Renal cortex interstitium (tissue), 11 donors: ENCODE measurements at regions not wholly inside any gene's neighbourhood (a gene's known extent, or its start where the extent isn't known, plus 50 kb on each side); places are given as distances from the start of the nearest gene placed in this dataset.

Experiments used
- DNase-seq, 11 donors: peaks; one replicate each; pipeline ENCODE4 v3.0.0-alpha.2; 2013; ENCODE audit warnings: low read depth in 9 of 11, low spot score in 4 of 11; ENCODE audit errors: extremely low read depth in 1 of 11

DNA sequence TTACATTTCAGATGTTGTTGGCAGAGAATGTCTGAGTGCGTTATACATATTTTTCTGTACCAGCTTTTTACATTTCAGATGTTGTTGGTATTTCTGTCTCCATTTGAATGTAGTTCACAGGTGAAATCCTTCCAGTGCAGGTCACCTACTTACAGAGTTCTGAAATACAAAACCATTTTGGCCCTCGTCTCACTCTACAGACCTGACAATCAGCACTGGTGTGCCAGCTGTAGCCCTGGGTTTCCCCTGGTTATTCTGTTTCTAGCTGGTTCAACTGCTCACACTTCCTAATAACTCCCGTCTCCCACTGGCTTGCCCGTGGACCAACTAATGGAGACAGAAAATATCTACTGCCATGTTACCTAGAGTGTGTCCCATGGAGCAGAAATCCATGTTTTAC is 87.5 kb upstream of the CDIN1 start:
- no peak for DNase-seq

DNA sequence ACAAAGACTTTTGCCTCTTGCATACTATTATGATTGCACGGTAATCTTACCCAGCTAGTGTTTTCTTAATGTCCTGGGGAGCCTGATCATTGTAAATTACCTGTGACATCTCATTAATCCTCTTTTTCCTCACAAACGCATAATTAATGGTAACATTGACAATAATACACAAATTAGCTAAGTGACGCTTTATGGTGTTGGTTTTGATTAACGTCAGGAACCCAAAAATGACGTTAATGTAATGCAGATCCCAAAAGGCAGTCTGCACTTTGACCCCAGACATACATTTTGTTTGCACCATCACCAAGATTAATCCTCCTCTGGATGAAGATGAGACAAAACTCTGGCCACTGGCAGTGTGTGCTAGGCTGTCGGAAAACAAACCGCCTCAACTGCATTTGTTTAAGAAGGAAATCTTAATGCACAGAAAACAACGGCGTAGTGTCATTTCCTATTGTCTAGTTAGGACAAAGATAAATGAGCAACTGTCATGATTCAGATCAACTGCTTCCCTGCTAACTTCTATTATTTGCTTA is 83.9 kb upstream of the CDIN1 start:
- DNase-seq: peak in 1 of 11 donors; percentile 67

DNA sequence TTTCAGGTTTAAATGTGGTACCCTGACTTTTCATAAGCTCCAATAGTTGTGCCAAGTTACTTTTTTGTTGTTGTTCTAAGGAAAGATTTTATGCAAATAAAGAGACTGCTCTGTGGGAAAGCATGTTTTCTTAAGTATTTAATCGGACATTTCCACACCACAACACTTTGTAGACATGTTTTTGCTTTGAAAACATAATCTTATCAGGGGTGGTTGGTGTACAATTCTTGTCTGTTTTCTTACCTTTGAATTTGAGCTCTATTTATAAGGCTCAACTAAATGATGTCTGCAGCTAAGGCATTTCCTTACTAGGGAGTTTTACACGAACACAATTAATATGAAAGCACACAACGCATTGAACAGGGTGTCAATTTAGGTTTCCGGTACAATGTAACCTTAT is 81.5 kb upstream of the CDIN1 start:
- no peak for DNase-seq

DNA sequence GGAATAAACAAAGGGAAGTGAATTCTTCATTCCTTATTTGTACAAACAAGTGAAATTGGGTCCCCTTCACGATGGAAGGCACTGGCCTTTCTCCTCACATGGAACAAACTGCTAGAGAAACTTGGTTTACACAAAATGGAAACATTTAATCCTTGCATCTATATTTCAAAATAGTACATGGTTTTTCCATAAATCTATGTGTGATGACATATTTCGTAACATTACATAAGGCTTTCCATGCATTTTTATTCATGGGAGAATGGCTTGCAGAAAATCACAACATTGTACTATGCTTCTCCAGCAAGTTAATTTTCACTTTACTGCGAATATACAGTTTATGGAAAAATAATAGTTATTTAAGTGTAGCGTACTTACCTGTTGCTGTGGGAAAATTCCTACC is 81.0 kb upstream of the CDIN1 start:
- DNase-seq: no peak

DNA sequence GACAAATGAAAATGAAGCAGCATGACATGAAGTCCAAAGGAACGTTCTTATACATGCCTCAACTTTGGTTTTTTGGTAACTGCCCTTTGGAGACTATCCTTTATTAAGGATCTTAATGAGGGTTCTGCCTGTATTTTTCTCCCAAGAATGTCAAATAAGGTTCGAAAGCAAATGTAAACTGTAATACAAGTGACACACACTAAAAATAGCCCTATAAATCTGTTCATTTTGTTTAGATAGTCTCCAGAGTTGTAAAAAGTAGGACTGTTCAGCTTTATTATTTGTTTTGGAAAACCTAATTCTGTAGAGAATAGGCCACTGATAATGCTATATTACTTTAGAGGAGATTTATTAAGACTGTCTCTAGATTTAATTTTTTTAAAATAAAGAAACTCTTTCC is 80.5 kb upstream of the CDIN1 start:
- DNase-seq: peak in 1 of 11 donors; percentile 67

DNA sequence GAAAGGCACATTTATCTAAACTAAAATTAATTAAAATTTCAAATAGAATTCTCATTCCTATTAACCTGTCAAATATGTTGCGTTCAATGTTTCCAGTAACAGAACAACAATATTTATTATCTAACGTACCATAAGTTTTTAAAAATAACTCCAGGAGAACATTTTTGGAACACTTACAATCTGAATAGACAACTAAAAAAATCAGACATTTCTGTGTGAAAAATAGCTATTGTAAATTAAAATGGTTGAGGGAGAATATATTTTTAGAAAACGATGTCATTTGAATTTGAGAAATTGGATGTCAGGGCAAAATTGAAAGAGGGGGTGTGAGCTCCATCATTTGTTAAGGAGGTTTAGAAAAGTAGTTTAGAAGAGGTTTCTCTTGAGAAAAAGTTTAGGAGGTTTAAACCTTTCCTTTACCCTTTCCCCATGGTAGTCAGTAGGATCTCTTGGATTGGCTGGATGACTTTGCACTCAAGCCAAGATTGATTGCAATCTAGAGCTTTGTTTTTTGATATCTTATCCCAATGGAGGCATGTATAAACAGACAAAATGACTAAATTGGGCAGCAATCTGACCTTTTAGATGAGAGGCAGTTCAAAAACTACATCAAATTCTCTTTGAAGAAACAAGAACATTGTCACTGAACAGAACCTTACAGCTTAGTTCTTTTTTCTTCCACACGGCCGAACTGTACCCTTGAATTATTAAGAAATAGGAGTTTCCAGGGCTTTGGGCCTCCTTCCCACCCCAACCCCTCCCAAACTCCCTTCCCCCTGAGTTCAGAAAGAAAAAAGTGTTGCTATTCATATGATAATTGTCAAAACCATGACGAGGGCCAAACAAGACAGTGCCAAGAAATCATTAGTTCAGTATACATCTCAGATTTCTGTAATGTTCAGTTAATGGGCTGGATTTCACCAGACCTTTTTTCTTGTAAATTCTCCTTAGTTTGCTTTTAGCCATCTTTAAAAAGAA is 79.7 kb upstream of the CDIN1 start:
- DNase-seq: peak in 1 of 11 donors; percentile 43

DNA sequence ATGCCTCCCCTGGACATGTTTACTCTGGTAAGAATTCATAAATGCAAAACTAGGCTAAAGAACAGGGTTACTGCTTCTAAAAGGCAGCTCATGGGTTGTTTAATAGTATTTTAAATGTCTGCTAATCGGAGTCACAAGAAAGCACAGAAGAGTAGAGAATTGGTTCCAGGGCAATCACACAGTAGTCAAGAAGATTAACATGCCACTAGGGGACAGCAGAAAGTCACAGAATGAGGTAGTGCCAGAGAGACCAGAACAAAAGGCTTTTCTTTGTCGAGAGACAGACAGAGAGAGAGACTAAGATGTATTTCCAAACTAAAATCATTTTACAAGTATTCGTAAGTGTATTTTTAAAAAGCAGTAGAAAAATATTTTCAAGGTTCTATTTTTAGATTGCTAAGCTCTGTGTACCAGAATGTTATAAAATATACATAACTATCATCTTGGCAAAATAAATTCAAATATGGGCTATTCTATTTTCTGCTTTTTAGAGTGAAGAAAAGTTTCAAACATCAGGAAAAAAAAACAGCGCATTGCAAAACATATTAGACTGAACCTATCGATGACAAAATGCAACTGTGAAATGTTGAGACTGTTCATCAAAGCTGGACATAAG is 78.3 kb upstream of the CDIN1 start:
- peak in 7 of 11 donors; percentile 70 to 90 (median 81) for DNase-seq

DNA sequence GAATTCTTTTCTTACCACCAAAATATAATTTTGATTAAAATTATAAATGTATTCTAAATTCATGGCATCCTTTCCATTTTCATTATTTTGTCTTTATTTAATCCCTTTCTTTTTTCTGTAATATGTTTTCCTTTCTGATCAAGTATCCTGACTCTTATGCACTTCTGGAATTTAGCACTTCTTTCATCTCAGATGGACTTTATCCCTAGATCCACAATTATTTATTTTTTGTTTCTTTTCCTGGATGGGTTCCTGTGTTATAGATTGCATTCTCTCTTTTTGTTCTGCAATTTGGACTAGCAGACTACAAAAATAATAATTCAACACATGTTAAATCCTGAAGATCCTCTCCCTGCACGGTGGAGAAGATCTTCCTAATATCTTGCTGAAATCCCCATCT is 76.9 kb upstream of the CDIN1 start:
- no peak for DNase-seq

DNA sequence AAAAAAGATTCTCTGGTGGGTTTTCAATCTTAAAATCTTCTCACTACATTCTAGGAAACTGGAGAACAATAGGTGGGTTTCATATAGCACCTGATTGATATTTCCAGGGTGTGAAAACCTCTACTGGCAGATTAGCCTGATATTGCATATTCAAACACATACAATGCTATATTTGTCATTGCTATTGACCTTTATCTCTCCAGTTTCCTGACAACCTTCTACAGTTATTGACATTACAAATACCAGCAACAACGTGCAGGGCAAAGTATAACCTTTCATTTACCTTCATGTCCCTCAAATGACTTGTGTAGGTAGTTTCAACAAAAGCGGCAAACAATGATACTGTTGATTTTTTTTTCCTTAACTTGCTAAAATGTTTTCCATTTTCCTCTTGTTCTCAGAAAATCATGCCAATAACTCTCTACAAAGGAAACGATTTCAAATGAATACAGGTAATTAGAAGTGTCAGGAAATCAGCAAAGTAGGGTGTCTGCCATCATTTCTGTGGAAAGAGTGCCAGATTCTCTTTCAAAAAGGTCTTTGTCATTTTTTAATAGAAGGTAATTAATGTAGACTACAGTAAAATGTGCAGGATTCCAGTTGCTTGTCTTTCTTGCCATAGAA is 72.6 kb upstream of the CDIN1 start:
- DNase-seq: no peak

DNA sequence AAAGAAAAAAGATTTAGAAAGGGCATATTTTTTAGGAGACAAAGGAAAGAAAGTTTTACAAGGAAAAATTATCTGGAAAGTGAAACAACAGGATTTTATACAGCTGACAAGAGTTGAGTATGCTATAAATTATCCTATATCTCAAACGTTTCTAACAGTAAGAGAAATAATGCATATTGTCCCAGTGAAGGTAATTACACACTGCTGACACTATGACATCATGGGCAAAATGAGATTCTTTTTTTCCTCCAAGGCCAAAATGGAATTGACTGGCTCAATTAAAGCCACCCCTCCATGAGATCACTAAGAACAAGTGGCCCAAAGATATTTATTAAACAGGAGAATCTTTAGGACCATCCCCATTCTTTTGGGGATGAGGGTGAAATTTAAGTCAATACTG is 72.0 kb upstream of the CDIN1 start:
- DNase-seq: no peak

DNA sequence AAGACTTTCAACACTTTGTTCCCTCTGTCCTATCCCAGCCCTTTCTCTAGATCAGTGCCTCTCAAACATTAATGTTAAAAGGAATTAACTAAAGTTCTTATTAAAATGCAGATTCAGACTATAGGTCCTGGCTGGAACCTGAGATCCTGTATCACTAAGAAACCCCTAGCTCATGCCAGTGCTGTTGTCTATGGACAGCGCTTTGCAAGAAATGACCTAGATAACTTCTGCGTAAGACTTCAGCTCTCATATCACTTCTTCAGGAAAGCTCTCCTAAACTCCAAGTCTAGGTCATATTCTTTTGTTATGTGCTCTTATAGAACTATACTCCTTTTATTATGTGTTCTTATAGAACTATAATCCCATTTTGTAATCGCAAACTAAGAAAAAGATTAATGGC is 67.8 kb upstream of the CDIN1 start:
- DNase-seq: no peak

DNA sequence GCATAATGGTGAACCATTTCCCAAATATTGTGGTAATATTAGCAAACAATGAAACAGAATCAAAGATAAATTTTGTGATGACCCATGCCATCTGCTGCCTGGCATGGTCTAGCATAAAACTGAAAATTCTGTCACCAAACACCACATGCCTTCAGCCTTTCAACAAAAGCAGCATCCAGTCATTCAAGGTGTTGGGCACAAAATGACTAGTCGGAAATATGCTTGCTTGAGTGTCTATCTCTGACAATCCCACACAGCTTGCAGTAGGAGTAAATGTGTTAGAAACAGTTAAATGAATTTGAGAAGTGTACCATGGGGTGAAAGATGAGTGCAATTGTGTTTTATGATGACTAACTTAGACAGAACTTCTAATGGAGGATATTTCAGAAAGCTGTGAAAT is 61.7 kb upstream of the CDIN1 start:
- DNase-seq: no peak

DNA sequence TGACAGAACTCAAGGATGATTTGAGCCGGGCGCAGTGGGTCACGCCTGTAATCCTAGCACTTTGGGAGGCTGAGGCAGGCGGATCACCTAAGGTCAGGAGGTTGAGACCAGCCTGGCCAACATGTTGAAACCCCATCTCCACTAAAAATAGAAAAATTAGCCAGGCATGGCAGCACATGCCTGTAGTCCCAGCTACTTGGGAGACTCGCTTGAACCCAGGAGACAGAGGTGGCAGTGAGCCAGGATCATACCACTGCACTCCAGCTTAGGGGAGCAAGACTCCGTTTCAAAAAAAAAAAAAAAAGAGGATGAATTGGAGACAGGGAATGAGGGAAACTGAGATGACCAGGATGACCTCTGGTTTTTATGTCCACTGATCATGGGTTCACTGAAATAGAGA is 60.4 kb upstream of the CDIN1 start:
- DNase-seq: no peak

DNA sequence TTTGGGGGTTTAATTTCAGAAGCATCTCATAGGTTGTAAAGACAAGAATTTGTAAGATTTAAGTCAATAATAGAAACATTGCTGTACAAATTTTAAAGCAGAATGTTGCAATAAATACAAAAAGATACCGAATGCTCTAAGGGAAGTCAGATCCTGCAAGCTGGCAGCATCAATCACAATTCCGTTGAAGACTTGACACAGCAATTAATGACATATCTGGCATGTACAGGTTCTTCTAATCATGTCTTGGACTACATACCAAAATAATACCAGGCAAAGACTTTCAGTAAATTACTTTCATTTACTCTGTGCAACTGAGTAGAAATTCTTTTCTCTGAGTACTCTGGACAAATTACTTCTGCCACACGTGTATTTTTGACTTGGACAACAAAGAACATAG is 54.0 kb upstream of the CDIN1 start:
- no peak for DNase-seq

DNA sequence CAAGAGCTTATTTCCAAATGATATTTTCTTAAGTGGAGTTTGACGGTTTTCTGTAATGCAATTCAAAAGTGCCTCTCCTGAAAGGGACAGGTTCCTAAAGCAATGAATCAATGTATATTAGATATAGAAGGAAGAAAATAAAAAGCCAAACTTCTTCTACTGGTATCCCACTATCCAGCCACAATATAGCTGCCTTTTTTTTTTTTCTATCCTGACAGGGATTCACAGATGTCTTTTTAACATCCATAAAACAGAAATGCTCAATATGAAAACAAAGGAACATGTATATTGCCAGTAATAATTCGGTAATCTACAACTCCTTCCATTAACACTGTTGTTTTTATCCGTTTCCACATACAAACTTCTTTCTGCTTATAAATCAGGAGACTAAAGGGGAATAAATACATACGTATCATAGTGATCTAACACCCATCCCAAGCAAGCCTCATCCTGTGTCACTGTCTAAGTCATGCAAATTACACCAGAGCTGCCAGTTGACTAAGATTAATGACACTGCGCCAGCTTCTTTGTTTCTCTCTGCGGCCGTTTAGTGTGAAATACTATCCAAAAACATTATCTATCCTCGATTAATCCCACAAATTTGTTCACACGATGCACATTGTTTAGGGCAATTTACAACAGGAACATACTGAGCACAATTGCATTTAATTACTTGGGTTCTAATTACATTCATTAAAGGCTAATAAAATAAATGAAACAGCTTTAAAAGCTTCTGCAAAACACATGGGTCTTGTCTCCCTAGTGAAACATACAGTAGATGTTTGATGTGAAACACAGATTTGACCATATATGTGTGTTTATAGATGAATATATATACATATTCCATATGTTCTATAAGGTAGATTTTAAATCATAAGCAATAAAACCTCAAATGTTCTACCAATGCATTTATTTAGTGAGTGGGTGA is 51.9 kb upstream of the CDIN1 start:
- peak in 8 of 11 donors; percentile 21 to 66 (median 39) for DNase-seq

DNA sequence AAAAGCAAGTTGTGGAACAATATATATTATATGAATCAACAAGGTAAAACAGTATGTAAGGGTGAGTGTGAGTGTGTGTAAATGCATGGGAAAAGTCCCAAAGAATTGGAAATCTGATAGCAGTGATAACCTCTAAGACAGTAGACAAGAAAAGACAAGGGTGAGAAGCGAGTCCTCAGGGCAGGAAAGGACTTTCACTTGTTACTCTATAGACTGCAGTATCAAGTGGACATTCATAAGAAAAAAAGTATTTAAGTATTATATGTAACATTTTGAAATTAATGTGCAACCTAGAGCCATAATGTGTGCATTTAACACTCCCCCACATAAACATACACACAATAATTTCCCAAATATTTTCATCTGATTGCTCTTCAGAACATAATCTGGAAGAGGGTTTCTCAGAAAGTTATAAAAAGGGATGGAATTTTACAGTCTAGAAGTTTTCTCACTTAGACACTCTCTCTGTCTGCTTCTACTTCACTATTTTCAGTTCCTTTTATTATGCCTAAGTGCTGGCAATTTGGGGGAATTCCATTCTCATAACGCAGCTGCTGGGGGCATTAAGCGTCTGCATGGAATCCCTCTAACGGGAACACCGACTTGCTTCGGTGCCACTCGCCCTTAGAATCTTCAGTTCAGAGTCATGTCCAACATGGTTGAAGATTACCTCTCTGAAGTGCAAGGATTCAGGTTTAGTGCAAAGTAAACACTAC is 50.0 kb upstream of the CDIN1 start:
- DNase-seq: no peak
